ENCODE measurements at regions not wholly inside any gene's neighbourhood (a gene's known extent, or its start where the extent isn't known, plus 50 kb on each side); places are given as distances from the start of the nearest gene placed in this dataset.

- H3K4me3 ChIP-seq (replicated peaks; ENCODE audit: low read depth, low read length), result no peak overlapping the region
- H3K27me3 ChIP-seq (replicated peaks; ENCODE audit: control insufficient read depth, insufficient read depth, low read length), result no peaks in the 10 kb centered on the region
- DNase-seq (ENCODE audit: extremely low read depth, insufficient read length), result no peak
- H3K36me3 ChIP-seq (ENCODE audit: control insufficient read depth, insufficient read depth, low read length), result no peaks in the 10 kb centered on the region
- no peak for TF ChIP-seq CTCF (IDR thresholded peaks at IDR 0.05; ENCODE audit: insufficient read depth, low read length, poor library complexity, severe bottlenecking)
Measured at GRCh38 chr10:128710098-128710797, 584.0 kb upstream of the MKI67 start.

- TF ChIP-seq CTCF (IDR thresholded peaks at IDR 0.05; ENCODE audit: insufficient read depth, low read length, poor library complexity, severe bottlenecking), result no peak
- Histone ChIP-seq H3K36me3 (ENCODE audit: control insufficient read depth, insufficient read depth, low read length) (no peaks in the 10 kb centered on the region), H3K4me3 (replicated peaks; ENCODE audit: low read depth, low read length) (no peak overlapping the region), H3K27me3 (replicated peaks; ENCODE audit: control insufficient read depth, insufficient read depth, low read length) (no peaks in the 10 kb centered on the region)
- no peak for DNase-seq (ENCODE audit: extremely low read depth, insufficient read length)
Measured at GRCh38 chr10:128710798-128711183, 584.6 kb upstream of the MKI67 start.

- DNase-seq (ENCODE audit: extremely low read depth, insufficient read length), result no peak
- Histone ChIP-seq H3K27me3 (replicated peaks; ENCODE audit: control insufficient read depth, insufficient read depth, low read length) (no peaks in the 10 kb centered on the region), H3K36me3 (ENCODE audit: control insufficient read depth, insufficient read depth, low read length) (no peaks in the 10 kb centered on the region), H3K4me3 (replicated peaks; ENCODE audit: low read depth, low read length) (no peak overlapping the region)
- no peak for TF ChIP-seq CTCF (IDR thresholded peaks at IDR 0.05; ENCODE audit: insufficient read depth, low read length, poor library complexity, severe bottlenecking)
Measured at GRCh38 chr10:128711806-128712205, 585.6 kb upstream of the MKI67 start.

GRCh38 chr10:128712661-128713400, 586.6 kb upstream of the MKI67 start:
- Histone ChIP-seq H3K4me3 (replicated peaks; ENCODE audit: low read depth, low read length) (no peak overlapping the region), H3K27me3 (replicated peaks; ENCODE audit: control insufficient read depth, insufficient read depth, low read length) (no peaks in the 10 kb centered on the region), H3K36me3 (ENCODE audit: control insufficient read depth, insufficient read depth, low read length) (no peaks in the 10 kb centered on the region)
- TF ChIP-seq CTCF (IDR thresholded peaks at IDR 0.05; ENCODE audit: insufficient read depth, low read length, poor library complexity, severe bottlenecking), result no peak
- no peak for DNase-seq (ENCODE audit: extremely low read depth, insufficient read length)

- no peaks in the 10 kb centered on the region for H3K36me3 ChIP-seq (ENCODE audit: control insufficient read depth, insufficient read depth, low read length)
- no peak overlapping the region for H3K4me3 ChIP-seq (replicated peaks; ENCODE audit: low read depth, low read length)
- no peak for DNase-seq (ENCODE audit: extremely low read depth, insufficient read length)
- no peaks in the 10 kb centered on the region for H3K27me3 ChIP-seq (replicated peaks; ENCODE audit: control insufficient read depth, insufficient read depth, low read length)
- TF ChIP-seq CTCF (IDR thresholded peaks at IDR 0.05; ENCODE audit: insufficient read depth, low read length, poor library complexity, severe bottlenecking), result no peak
Measured at GRCh38 chr10:128713471-128713870, 587.2 kb upstream of the MKI67 start.

Data from GM06990 (cell line).